MCF 10A (cell line): ENCODE measurements at regions not wholly inside any gene's neighbourhood (a gene's known extent, or its start where the extent isn't known, plus 50 kb on each side); places are given as distances from the start of the nearest gene placed in this dataset.
A peak's percentile ranks its signal among the peaks of the same experiment; 100 is the strongest.

Experiments used
- BruUV-seq: library from RNA; stranded (reverse); fragments of 400-500 nt; replicated peaks from 2 replicates; lab custom pipeline; 2021; lab: Mats Ljungman, UMichigan
- CTCF ChIA-PET: fragments of 300-600 bp; sonication (Branson Sonifier 250); formaldehyde crosslinking; extraction: SDS; loops from one replicate; lab custom pipeline; 2021; ENCODE audit warnings: antibody characterized with exemption, inconsistent platforms; lab: Yijun Ruan, JAX
- POLR2A ChIA-PET: fragments of 300-600, 350-650 bp; sonication (Branson Sonifier 250); formaldehyde crosslinking; extraction: SDS; loops from one replicate; lab custom pipeline; 2020; ENCODE audit warnings: antibody characterized with exemption, inconsistent platforms; lab: Yijun Ruan, JAX
- DNase-seq: peaks from one replicate; pipeline ENCODE4 v3.0.0-alpha.2; 2018; ENCODE audit not compliant: unreplicated experiment
- H3K27ac Mint-ChIP-seq: one replicate; pipeline ENCODE4 v1.8.0; 2022; ENCODE audit warnings: mild to moderate bottlenecking, low read depth, mixed read lengths; ENCODE audit not compliant: unreplicated experiment
- H3K27me3 Mint-ChIP-seq: one replicate; pipeline ENCODE4 v1.8.0; 2022; ENCODE audit warnings: mixed read lengths; ENCODE audit not compliant: insufficient read depth, unreplicated experiment
- H3K36me3 Mint-ChIP-seq: one replicate; pipeline ENCODE4 v1.8.0; 2022; ENCODE audit warnings: mild to moderate bottlenecking, moderate library complexity, mixed read lengths; ENCODE audit not compliant: insufficient read depth, unreplicated experiment
- H3K4me1 Mint-ChIP-seq: one replicate; pipeline ENCODE4 v1.8.0; 2022; ENCODE audit warnings: mixed read lengths; ENCODE audit not compliant: insufficient read depth, unreplicated experiment
- H3K4me3 Mint-ChIP-seq: one replicate; pipeline ENCODE4 v1.8.0; 2022; ENCODE audit warnings: mild to moderate bottlenecking, moderate library complexity, mixed read lengths; ENCODE audit not compliant: unreplicated experiment
- H3K9me3 Mint-ChIP-seq: one replicate; pipeline ENCODE4 v1.8.0; 2022; ENCODE audit warnings: mixed read lengths; ENCODE audit not compliant: unreplicated experiment
- intact Hi-C: fragments of 100-400 bp; cut with micrococcal nuclease; formaldehyde crosslinking; loops from 2 replicates; pipeline ENCODE4 v1.14.1; 2022
- TF ChIP-seq, protein P1 (sequence below): fragments of 200-600 bp; IDR thresholded peaks from one replicate; pipeline ENCODE4 v1.8.0; 2022; ENCODE audit warnings: antibody characterized with exemption, mild to moderate bottlenecking; ENCODE audit not compliant: unreplicated experiment

DNA sequence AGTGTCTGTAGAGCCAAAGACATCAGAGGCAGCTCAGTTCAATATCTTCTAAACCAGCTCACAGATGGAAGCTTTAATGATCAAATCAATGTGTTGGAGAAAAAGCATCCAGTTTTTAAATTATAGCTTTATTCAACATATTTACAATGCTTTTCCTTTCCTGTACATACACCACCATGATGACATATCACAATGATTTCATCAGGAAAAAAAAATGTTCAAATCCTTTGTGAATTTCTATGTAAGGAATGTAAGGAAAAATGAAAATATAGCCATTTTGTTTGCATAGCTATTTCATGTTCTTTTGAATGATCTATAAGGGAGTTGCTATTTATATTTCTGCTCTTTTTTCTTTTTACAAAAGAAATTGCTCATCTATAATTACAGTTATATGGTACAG is 134.7 kb upstream of the CDH20 start:
- intact Hi-C loops: no loop called here
- TF ChIP-seq, protein P1, sequence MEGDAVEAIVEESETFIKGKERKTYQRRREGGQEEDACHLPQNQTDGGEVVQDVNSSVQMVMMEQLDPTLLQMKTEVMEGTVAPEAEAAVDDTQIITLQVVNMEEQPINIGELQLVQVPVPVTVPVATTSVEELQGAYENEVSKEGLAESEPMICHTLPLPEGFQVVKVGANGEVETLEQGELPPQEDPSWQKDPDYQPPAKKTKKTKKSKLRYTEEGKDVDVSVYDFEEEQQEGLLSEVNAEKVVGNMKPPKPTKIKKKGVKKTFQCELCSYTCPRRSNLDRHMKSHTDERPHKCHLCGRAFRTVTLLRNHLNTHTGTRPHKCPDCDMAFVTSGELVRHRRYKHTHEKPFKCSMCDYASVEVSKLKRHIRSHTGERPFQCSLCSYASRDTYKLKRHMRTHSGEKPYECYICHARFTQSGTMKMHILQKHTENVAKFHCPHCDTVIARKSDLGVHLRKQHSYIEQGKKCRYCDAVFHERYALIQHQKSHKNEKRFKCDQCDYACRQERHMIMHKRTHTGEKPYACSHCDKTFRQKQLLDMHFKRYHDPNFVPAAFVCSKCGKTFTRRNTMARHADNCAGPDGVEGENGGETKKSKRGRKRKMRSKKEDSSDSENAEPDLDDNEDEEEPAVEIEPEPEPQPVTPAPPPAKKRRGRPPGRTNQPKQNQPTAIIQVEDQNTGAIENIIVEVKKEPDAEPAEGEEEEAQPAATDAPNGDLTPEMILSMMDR: no peak
- Mint-ChIP-seq H3K27ac (no peak overlapping the region), H3K36me3 (no peaks in the 10 kb centered on the region), H3K9me3 (no peaks in the 10 kb centered on the region), H3K4me3 (no peak overlapping the region), H3K4me1 (peaks cover 11% of the 10 kb centered on the region), H3K27me3 (peaks cover 11% of the 10 kb centered on the region)
- POLR2A ChIA-PET: no interaction called here
- no TSS peak for BruUV-seq
- no peak for DNase-seq
- CTCF ChIA-PET: no interaction called here

DNA sequence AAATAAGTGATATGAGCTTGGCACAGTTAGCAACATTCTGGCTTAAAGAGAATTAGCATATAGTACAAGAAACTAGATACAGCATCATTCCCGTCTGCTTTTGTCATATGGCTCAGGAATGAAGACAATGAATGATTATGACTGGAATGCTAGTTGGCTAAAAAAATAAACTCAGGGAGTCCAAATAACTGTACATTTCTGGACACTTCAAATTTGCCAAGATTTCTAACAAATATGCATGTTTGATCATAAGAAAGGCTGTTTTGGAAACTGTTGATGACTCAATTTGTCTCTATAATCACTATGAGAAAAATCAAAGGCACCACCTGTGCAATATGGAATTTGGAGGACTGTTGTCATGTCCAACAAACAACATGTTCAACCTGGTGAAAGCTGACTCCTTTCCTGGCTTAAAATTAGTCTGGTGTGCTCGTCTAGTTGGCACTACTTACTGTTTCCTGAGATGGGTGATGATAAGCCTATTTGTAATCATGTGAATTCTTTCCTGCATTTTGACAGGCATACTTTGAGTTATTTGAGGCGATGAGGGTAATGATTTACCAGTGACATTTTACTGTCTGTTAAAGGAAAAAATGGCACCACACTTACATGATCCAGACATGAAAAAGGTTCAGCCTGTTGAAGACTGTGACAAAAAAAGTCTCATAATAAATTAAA is 133.9 kb upstream of the CDH20 start:
- Mint-ChIP-seq H3K4me1 (peaks cover 11% of the 10 kb centered on the region), H3K36me3 (no peaks in the 10 kb centered on the region), H3K4me3 (no peak overlapping the region), H3K27ac (peak overlapping the region; percentile 42), H3K9me3 (no peaks in the 10 kb centered on the region), H3K27me3 (peaks cover 11% of the 10 kb centered on the region)
- no peak for DNase-seq
- TF ChIP-seq, protein P1: no peak
- ChIA-PET CTCF (no interaction called here), POLR2A (no interaction called here)
- no TSS peak for BruUV-seq
- intact Hi-C loops: no loop called here

DNA sequence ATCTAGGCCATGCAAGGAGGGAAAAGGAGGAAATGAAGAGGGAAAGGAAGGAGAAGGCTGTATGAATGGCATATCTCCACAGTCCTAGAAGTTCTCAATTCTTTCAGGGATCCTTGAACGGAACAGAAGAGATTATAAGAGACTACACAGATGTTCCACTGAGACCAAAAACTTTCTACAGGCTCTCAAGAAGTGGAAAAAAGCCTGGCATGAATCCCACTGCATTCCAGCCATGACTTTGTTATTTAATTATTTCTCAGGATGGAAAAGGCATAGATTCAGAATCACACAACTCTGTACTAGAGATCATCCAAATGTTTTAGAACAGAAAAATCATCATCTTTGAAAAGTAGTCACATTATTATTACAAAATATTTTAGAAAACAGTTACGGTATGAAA is 131.7 kb upstream of the CDH20 start:
- Mint-ChIP-seq H3K27me3 (peaks cover 9% of the 10 kb centered on the region), H3K9me3 (no peaks in the 10 kb centered on the region), H3K36me3 (no peaks in the 10 kb centered on the region), H3K4me1 (peaks cover 11% of the 10 kb centered on the region), H3K27ac (no peak overlapping the region), H3K4me3 (no peak overlapping the region)
- TF ChIP-seq, protein P1: no peak
- POLR2A ChIA-PET: no interaction called here
- intact Hi-C loops: no loop called here
- DNase-seq: no peak
- CTCF ChIA-PET: no interaction called here
- BruUV-seq: no TSS peak

DNA sequence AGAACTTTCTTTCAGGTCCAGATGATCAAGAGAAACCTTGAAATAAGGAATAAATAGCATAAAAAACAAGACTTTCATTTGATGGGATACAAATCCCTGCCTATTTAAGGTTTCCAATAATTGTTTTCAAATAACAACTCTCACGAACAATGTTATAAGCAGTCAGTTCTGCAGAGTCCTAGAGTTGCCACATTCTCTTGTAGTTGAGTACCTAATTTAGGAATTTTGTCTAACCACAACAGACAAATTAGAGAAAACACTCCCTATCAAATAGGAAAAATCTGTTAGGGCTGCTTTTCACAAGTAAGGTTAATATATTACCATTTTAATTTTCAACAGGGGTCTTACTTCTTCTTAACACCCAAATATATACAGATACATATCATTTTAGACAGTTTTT is 130.1 kb upstream of the CDH20 start:
- H3K4me1 Mint-ChIP-seq: peaks cover 11% of the 10 kb centered on the region
- peak; percentile 10 for DNase-seq
- CTCF ChIA-PET: no interaction called here
- no peaks in the 10 kb centered on the region for H3K36me3 Mint-ChIP-seq
- no TSS peak for BruUV-seq
- POLR2A ChIA-PET: no interaction called here
- H3K9me3 Mint-ChIP-seq: no peaks in the 10 kb centered on the region
- H3K4me3 Mint-ChIP-seq: no peak overlapping the region
- TF ChIP-seq, protein P1: no peak
- H3K27ac Mint-ChIP-seq: no peak overlapping the region
- H3K27me3 Mint-ChIP-seq: peaks cover 21% of the 10 kb centered on the region
- intact Hi-C loops: no loop called here
